SK-N-SH treated with all-trans-retinoic acid at 6 μM for 48 hours (cell line): ENCODE measurements at regions not wholly inside any gene's neighbourhood (a gene's known extent, or its start where the extent isn't known, plus 50 kb on each side); places are given as distances from the start of the nearest gene placed in this dataset.

Source experiments
- ATAC-seq: fragments of 200-7000 bp; cut with Tn5 transposase; 3 replicates; pipeline ENCODE4 v1.9.1; 2020; ENCODE audit warnings: mild to moderate bottlenecking, moderate library complexity
- ARNTL ChIP-seq: fragments of 450-650 bp; formaldehyde crosslinking; IDR thresholded peaks from 2 replicates; pipeline ENCODE4 v1.5.0; 2020; ENCODE audit warnings: low read depth, mild to moderate bottlenecking, moderate library complexity, borderline replicate concordance
- CSDC2 ChIP-seq: fragments of 250-450 bp; sonication (Bioruptor Pico); IDR thresholded peaks from 2 replicates; pipeline ENCODE4 v1.5.0; 2020; ENCODE audit warnings: mild to moderate bottlenecking, moderate library complexity
- ESRRG ChIP-seq: fragments of 250-450 bp; sonication (Bioruptor Pico); IDR thresholded peaks from 2 replicates; pipeline ENCODE4 v1.6.1; 2021; ENCODE audit warnings: mild to moderate bottlenecking
- GLIS3 ChIP-seq: fragments of 250-450 bp; sonication (Bioruptor Pico); IDR thresholded peaks from 2 replicates; pipeline ENCODE4 v1.5.0; 2020; ENCODE audit warnings: mild to moderate bottlenecking, moderate library complexity
- OSR1 ChIP-seq: fragments of 250-450 bp; sonication (Bioruptor Pico); IDR thresholded peaks from 2 replicates; pipeline ENCODE4 v1.8.0; 2022; ENCODE audit warnings: moderate library complexity, mild to moderate bottlenecking, inconsistent platforms
- PATZ1 ChIP-seq: fragments of 250-450 bp; sonication (Bioruptor Pico); IDR thresholded peaks from 2 replicates; pipeline ENCODE4 v1.8.0; 2020; ENCODE audit warnings: mild to moderate bottlenecking, moderate library complexity, borderline replicate concordance
- POU6F1 ChIP-seq: fragments of 250-450 bp; sonication (Bioruptor Pico); IDR thresholded peaks from 2 replicates; pipeline ENCODE4 v1.8.0; 2021; ENCODE audit warnings: low read depth, mild to moderate bottlenecking, moderate library complexity, borderline replicate concordance
- PPARA ChIP-seq: fragments of 250-450 bp; sonication (Bioruptor Pico); IDR thresholded peaks from 2 replicates; pipeline ENCODE4 v1.5.0; 2020; ENCODE audit warnings: mild to moderate bottlenecking, borderline replicate concordance
- RARB ChIP-seq: fragments of 250-450 bp; sonication (Bioruptor Pico); IDR thresholded peaks from 2 replicates; pipeline ENCODE4 v1.8.0; 2021; ENCODE audit warnings: mild to moderate bottlenecking, moderate library complexity
- SNAI2 ChIP-seq: fragments of 250-450 bp; sonication (Bioruptor Pico); IDR thresholded peaks from 2 replicates; pipeline ENCODE4 v1.5.0; 2020; ENCODE audit warnings: mild to moderate bottlenecking, moderate library complexity
- TCF4 ChIP-seq: fragments of 250-450 bp; sonication (Bioruptor Pico); IDR thresholded peaks from 2 replicates; pipeline ENCODE4 v1.8.0; 2021; ENCODE audit warnings: mild to moderate bottlenecking, moderate library complexity, borderline replicate concordance
- TOX ChIP-seq: fragments of 250-450 bp; sonication (Bioruptor Pico); IDR thresholded peaks from 2 replicates; pipeline ENCODE4 v1.8.0; 2021; ENCODE audit warnings: mild to moderate bottlenecking, moderate library complexity, borderline replicate concordance
- TSHZ2 ChIP-seq: fragments of 250-450 bp; sonication (Bioruptor Pico); IDR thresholded peaks from 2 replicates; pipeline ENCODE4 v1.5.0; 2020; ENCODE audit warnings: mild to moderate bottlenecking, moderate library complexity
- ZC3H10 ChIP-seq: fragments of 250-450 bp; sonication (Bioruptor Pico); IDR thresholded peaks from 2 replicates; pipeline ENCODE4 v1.5.1; 2021; ENCODE audit warnings: mild to moderate bottlenecking, moderate library complexity
- ZFP3 ChIP-seq: fragments of 250-450 bp; sonication (Bioruptor Pico); IDR thresholded peaks from 2 replicates; pipeline ENCODE4 v1.5.0; 2020; ENCODE audit warnings: mild to moderate bottlenecking, moderate library complexity
- ZNF565 ChIP-seq: fragments of 450-650 bp; formaldehyde crosslinking; conservative IDR thresholded peaks from 2 replicates; pipeline ENCODE4 v1.5.0; 2020; ENCODE audit warnings: low read depth, mild to moderate bottlenecking, moderate library complexity
- ZNF70 ChIP-seq: fragments of 450-650 bp; formaldehyde crosslinking; IDR thresholded peaks from 2 replicates; pipeline ENCODE4 v1.5.0; 2020; ENCODE audit warnings: mild to moderate bottlenecking, moderate library complexity
- ZNF8 ChIP-seq: fragments of 450-650 bp; formaldehyde crosslinking; IDR thresholded peaks from 2 replicates; pipeline ENCODE4 v1.5.0; 2020; ENCODE audit warnings: mild to moderate bottlenecking, moderate library complexity
- TF ChIP-seq, protein P1 (sequence below): fragments of 250-450 bp; sonication (Bioruptor Pico); IDR thresholded peaks from 2 replicates; pipeline ENCODE4 v1.5.1; 2020; ENCODE audit warnings: low read depth, mild to moderate bottlenecking, moderate library complexity
- TF ChIP-seq, protein P2 (sequence below): fragments of 250-450 bp; sonication (Bioruptor Pico); IDR thresholded peaks from 2 replicates; pipeline ENCODE4 v1.5.1; 2021; ENCODE audit warnings: mild to moderate bottlenecking, moderate library complexity

- TF ChIP-seq PATZ1 (CRISPR knock-in tag) = no peak
- no peak for TF ChIP-seq ZFP3 (CRISPR knock-in tag)
- no peak for TF ChIP-seq TCF4
- TF ChIP-seq RARB (CRISPR knock-in tag) = no peak
- TF ChIP-seq ZNF8 (CRISPR knock-in tag) = no peak
Observed at GRCh38 chr18:70411876-70412435, 123.1 kb downstream of the SOCS6 start (continued).

GRCh38 chr18:70411307-70411706 lies 122.5 kb downstream of the SOCS6 start:
- TF ChIP-seq ZNF565 (CRISPR knock-in tag) = no peak
- no peak for TF ChIP-seq SNAI2
- TF ChIP-seq POU6F1 = no peak
- TF ChIP-seq CSDC2 (CRISPR knock-in tag) = no peak
- no peak for TF ChIP-seq PPARA (CRISPR knock-in tag)
- no peak for TF ChIP-seq RARB (CRISPR knock-in tag)
- TF ChIP-seq, all 23 proteins: peak for 0
- no peak for ATAC-seq

DNA sequence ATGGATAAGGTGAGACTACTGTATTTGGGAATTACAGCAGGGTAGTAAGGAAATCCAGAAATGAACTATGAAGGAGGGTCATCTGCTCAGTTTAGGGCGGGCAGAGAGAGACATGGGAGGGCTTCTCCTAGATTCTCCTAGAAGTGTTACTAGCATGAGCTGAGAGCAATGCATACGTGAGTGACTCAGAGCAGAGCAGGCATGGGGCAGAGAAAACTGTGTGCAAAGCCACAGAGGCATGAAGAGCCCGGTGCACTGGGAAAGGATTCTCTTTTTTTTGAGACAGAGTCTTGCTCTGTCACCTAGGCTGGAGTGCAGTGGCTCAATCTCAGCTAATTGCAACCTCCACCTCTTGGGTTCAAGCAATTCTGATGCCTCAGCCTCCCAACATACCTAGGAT lies 116.2 kb downstream of the SOCS6 start:
- 0 out of 3 replicates have a peak, but pooled peaks have one; percentile 32 for ATAC-seq
- TF ChIP-seq GLIS3 (CRISPR knock-in tag) (no peak), ZC3H10 (CRISPR knock-in tag) (no peak), ESRRG (no peak)

GRCh38 chr18:70400476-70400875 lies 111.6 kb downstream of the SOCS6 start:
- no peak for ATAC-seq
- TF ChIP-seq, protein P1, sequence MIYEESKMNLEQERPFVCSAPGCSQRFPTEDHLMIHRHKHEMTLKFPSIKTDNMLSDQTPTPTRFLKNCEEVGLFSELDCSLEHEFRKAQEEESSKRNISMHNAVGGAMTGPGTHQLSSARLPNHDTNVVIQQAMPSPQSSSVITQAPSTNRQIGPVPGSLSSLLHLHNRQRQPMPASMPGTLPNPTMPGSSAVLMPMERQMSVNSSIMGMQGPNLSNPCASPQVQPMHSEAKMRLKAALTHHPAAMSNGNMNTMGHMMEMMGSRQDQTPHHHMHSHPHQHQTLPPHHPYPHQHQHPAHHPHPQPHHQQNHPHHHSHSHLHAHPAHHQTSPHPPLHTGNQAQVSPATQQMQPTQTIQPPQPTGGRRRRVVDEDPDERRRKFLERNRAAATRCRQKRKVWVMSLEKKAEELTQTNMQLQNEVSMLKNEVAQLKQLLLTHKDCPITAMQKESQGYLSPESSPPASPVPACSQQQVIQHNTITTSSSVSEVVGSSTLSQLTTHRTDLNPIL (CRISPR knock-in tag) = no peak
- TF ChIP-seq, protein P2, sequence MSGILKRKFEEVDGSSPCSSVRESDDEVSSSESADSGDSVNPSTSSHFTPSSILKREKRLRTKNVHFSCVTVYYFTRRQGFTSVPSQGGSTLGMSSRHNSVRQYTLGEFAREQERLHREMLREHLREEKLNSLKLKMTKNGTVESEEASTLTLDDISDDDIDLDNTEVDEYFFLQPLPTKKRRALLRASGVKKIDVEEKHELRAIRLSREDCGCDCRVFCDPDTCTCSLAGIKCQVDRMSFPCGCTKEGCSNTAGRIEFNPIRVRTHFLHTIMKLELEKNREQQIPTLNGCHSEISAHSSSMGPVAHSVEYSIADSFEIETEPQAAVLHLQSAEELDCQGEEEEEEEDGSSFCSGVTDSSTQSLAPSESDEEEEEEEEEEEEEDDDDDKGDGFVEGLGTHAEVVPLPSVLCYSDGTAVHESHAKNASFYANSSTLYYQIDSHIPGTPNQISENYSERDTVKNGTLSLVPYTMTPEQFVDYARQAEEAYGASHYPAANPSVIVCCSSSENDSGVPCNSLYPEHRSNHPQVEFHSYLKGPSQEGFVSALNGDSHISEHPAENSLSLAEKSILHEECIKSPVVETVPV (CRISPR knock-in tag) = no peak
- TF ChIP-seq ESRRG (no peak), TSHZ2 (CRISPR knock-in tag) (no peak)

DNA sequence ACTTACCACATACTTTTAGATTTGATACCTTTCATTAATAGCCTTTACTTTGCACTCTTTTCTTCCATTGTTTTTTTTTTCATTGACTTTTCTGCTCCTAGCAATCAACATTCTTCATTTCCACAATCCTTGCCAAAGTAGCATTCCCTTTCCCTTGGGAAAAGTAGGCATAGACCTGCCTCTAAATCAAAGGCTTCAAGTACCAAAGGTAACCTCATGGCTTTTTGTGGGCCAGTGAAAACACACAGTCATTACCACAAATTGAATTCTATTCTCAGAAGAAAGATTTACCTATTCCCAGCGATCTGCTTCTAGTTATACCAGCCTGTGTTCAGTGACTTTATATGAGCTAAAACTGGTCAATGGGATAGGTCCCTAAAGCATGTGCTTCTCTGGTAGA lies 109.2 kb downstream of the SOCS6 start:
- ATAC-seq = no peak
- TF ChIP-seq ZC3H10 (CRISPR knock-in tag) (no peak), PPARA (CRISPR knock-in tag) (no peak), TSHZ2 (CRISPR knock-in tag) (no peak), SNAI2 (no peak), ZNF70 (CRISPR knock-in tag) (no peak), OSR1 (CRISPR knock-in tag) (no peak), TCF4 (no peak), TOX (no peak), ZNF565 (CRISPR knock-in tag) (no peak), RARB (CRISPR knock-in tag) (no peak), ZFP3 (CRISPR knock-in tag) (no peak), ARNTL (CRISPR knock-in tag) (no peak)
- TF ChIP-seq, protein P2 (CRISPR knock-in tag) = no peak
